Erythroblast (primary cell): ENCODE measurements at regions not wholly inside any gene's neighbourhood (a gene's known extent, or its start where the extent isn't known, plus 50 kb on each side); places are given as distances from the start of the nearest gene placed in this dataset.
"Not testable (repeated sequence)": the region's sequence is repeated elsewhere in the genome, so short reads cannot be mapped to it uniquely, and the experiment has no call there.

ENCODE experiments used
- DNase-seq, 2 experiments: peaks; one replicate each; lab custom pipeline; 2025; lab: John Stamatoyannopoulos, UW
- GATA1 ChIP-seq: IDR thresholded peaks from 2 replicates; pipeline ENCODE4 v1.6.1; 2011; ENCODE audit warnings: low read depth, mild to moderate bottlenecking, control low read depth, low read length, moderate library complexity
- POLR2A ChIP-seq: IDR thresholded peaks from 2 replicates; pipeline ENCODE4 v1.6.1; 2011; ENCODE audit warnings: mild to moderate bottlenecking, low read length

GRCh38 chrX:95764972-95765451 lies 919.6 kb upstream of the DIAPH2 start:
- DNase-seq: peak; percentile 20 to 47

GRCh38 chrX:95771198-95771597 lies 913.4 kb upstream of the DIAPH2 start:
- not testable (repeated sequence) for DNase-seq

More at GRCh38 chrX:95764972-95765451, 919.6 kb upstream of the DIAPH2 start:
- no peak for TF ChIP-seq POLR2A
- no peak for TF ChIP-seq GATA1

- no peak for DNase-seq
- TF ChIP-seq POLR2A (no peak), GATA1 (no peak)
Measured at GRCh38 chrX:95791876-95792275, 892.8 kb upstream of the DIAPH2 start.

GRCh38 chrX:95797344-95797743 lies 887.3 kb upstream of the DIAPH2 start:
- no peak for DNase-seq
- TF ChIP-seq POLR2A (no peak), GATA1 (no peak)

- TF ChIP-seq POLR2A (no peak), GATA1 (no peak)
- no peak for DNase-seq
Measured at GRCh38 chrX:95823796-95824195, 860.8 kb upstream of the DIAPH2 start.

- TF ChIP-seq POLR2A (no peak), GATA1 (no peak)
- no peak for DNase-seq
Measured at GRCh38 chrX:95835223-95835622, 849.4 kb upstream of the DIAPH2 start.

GRCh38 chrX:95836517-95836916 lies 848.1 kb upstream of the DIAPH2 start:
- no peak for DNase-seq
- TF ChIP-seq GATA1: no peak
- TF ChIP-seq POLR2A: no peak

GRCh38 chrX:95841863-95842262 lies 842.8 kb upstream of the DIAPH2 start:
- DNase-seq: no peak

GRCh38 chrX:95860127-95860526 lies 824.5 kb upstream of the DIAPH2 start:
- no peak for TF ChIP-seq GATA1
- TF ChIP-seq POLR2A: no peak
- DNase-seq: no peak

More at GRCh38 chrX:95841863-95842262, 842.8 kb upstream of the DIAPH2 start:
- TF ChIP-seq GATA1: no peak
- no peak for TF ChIP-seq POLR2A

GRCh38 chrX:95875661-95876060 lies 809.0 kb upstream of the DIAPH2 start:
- TF ChIP-seq GATA1 (no peak), POLR2A (no peak)
- no peak for DNase-seq

GRCh38 chrX:95878874-95879273 lies 805.8 kb upstream of the DIAPH2 start:
- no peak for TF ChIP-seq GATA1
- TF ChIP-seq POLR2A: no peak
- DNase-seq: no peak

- no peak for TF ChIP-seq POLR2A
- no peak for TF ChIP-seq GATA1
- no peak for DNase-seq
Measured at GRCh38 chrX:95884186-95884585, 800.5 kb upstream of the DIAPH2 start.

- TF ChIP-seq POLR2A: no peak
- no peak for DNase-seq
Measured at GRCh38 chrX:95885074-95885473, 799.6 kb upstream of the DIAPH2 start.

- TF ChIP-seq POLR2A (no peak), GATA1 (no peak)
- DNase-seq: no peak
Measured at GRCh38 chrX:95889279-95889678, 795.4 kb upstream of the DIAPH2 start.

- no peak for DNase-seq
- TF ChIP-seq GATA1 (no peak), POLR2A (no peak)
Measured at GRCh38 chrX:95893636-95894035, 791.0 kb upstream of the DIAPH2 start.

GRCh38 chrX:95903490-95903889 lies 781.2 kb upstream of the DIAPH2 start:
- peak; percentile 77 to 87 for DNase-seq
- no peak for TF ChIP-seq GATA1
- no peak for TF ChIP-seq POLR2A
